HG02852 (cell line): ENCODE measurements at regions not wholly inside any gene's neighbourhood (a gene's known extent, or its start where the extent isn't known, plus 50 kb on each side); places are given as distances from the start of the nearest gene placed in this dataset.
A peak's percentile ranks its signal among the peaks of the same experiment; 100 is the strongest.
"Not testable (repeated sequence)": the region's sequence is repeated elsewhere in the genome, so short reads cannot be mapped to it uniquely, and the experiment has no call there.

Experiments used
- ATAC-seq: cut with Tn5 transposase; IDR thresholded peaks from one replicate; pipeline ENCODE4 v1.9.1; 2021; ENCODE audit warnings: mild to moderate bottlenecking, moderate library complexity; ENCODE audit not compliant: unreplicated experiment

GRCh38 chr13:78540058-78540457, 63.3 kb downstream of the POU4F1 start:
- ATAC-seq, result no peak

DNA sequence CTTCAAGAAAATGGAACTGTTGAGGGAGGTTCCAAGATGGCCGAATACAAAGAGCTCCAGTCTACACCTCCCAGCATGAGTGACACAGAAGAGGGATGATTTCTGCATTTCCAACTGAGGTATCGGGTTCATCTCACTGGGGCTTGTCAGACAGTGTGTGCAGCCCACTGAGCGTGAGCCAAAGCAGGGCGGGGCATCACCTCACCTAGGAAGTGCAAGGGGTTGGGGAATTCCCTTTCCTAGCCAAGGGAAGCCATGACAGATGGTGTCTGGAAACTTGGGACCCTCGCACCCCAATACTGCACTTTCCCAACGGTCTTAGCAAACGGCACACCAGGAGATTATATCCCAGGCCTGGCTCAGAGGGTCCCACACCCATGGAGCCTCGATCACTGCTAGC, 77.3 kb downstream of the POU4F1 start:
- not testable (repeated sequence) for ATAC-seq

- ATAC-seq, result no peak
These were observed 78.4 kb downstream of the POU4F1 start for GRCh38 chr13:78524936-78525335.

DNA sequence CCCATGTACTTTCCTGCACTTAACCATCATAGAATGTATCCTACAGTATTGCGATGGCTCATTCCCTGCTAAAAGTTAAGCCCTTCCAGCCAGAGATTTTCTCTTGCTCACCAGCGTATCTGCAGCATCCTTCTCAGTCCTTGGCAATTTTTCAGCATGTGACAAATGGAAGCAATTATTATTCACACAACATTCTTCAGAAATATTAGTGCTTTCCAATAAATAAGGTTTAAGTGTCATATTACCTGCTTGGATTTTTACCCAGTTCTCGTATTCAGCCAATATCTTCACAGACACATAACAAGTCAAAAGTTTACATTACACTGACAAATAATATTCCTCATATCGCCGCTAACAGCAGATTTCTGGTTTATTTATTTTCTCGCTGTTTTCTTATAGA, 82.3 kb downstream of the POU4F1 start:
- no peak for ATAC-seq

DNA sequence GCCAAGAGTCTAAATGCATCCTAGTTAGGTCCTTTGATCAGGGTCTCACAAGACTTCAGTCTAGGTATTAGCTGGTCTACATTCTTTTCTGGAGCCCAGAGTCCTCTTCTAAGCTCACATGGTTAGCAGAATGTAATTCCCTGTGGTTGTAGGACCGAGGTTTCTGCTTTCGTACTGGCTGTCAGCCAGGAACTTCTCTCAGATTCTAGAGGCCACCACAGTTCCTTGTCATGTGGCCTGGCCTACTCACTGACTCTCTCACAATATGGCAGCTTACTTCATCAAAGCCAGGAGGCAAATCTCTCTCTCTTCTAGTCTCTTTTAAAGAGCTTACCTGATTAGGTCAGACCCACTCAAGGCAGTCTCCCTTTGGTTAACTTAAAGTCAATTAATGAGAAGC, 82.9 kb downstream of the POU4F1 start:
- no peak for ATAC-seq

- not testable (repeated sequence) for ATAC-seq
These were observed 84.9 kb downstream of the POU4F1 start for GRCh38 chr13:78518482-78518881.

DNA sequence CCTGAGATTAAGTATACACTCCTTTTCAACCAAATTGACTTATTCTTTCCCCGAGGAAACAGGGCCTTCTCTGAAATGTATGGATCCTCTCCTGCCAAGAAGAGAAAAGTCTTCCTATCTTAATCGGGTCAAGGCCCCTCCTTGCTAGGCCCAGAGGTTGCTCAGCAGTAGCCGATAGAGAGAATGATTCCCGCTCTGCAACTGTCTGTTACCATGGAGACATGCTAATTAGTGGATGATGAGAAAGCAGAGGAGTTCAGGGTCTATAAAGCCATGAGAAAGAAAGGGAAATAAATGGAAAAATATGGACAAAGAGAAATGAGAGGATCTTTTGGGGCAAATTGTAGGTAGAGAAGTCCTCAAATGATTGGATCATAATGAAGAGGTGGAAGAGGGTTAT, 103.5 kb downstream of the POU4F1 start:
- ATAC-seq, result no peak

- ATAC-seq, result no peak
These were observed 105.5 kb downstream of the POU4F1 start for GRCh38 chr13:78497702-78498355.

GRCh38 chr13:78491978-78492377, 111.4 kb downstream of the POU4F1 start:
- ATAC-seq, result no peak

DNA sequence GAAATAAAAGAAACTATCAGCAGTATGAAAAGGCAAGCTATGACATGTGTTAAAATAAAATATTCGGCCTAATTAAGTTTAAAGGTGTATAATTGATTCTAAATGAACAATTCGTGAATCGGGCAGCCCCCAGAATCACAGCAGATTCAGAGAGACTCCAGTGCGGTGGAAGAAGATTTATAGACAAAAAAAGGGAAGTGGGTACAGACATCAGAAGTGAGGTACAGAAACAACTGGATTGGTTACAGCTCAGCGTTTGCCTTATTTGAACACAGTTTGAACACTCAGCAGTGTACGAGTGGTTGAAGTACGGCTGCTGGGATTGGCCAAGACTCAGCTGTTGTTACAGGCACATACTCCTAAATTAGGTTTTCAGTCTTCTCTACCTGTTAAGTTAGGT, 113.1 kb downstream of the POU4F1 start:
- ATAC-seq, result not testable (repeated sequence)

- ATAC-seq, result no peak
These were observed 115.6 kb downstream of the POU4F1 start for GRCh38 chr13:78487707-78488106.

- ATAC-seq, result no peak
These were observed 117.5 kb downstream of the POU4F1 start for GRCh38 chr13:78485803-78486202.

GRCh38 chr13:78478183-78478582, 125.2 kb downstream of the POU4F1 start:
- no peak for ATAC-seq

DNA sequence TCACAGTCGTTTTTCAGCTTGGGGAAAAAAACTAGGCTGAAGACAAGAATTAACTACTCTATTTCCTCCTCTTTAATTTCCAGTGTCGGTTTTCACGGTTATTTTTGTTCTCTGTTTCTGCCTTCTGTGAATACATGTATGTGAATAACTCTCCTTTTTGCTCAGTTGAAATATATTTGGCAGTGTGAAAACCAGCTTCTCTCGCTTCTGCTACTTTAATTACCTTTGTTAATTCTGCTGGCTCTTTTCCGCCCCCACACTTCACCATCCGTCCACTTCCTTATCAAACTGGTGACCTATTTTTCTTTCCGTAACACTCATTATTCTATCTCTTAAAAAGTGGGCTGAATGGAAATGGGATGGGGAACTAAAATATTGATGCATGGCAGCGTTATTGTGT, 126.4 kb downstream of the POU4F1 start:
- peak; percentile 44 for ATAC-seq

- no peak for ATAC-seq
These were observed 134.7 kb downstream of the POU4F1 start for GRCh38 chr13:78468621-78469020.

- peak; percentile 60 for ATAC-seq
These were observed 138.1 kb downstream of the POU4F1 start for GRCh38 chr13:78465250-78465649.

- ATAC-seq, result no peak
These were observed 143.2 kb downstream of the POU4F1 start for GRCh38 chr13:78460176-78460575.

GRCh38 chr13:78443839-78444238, 159.5 kb downstream of the POU4F1 start:
- no peak for ATAC-seq

DNA sequence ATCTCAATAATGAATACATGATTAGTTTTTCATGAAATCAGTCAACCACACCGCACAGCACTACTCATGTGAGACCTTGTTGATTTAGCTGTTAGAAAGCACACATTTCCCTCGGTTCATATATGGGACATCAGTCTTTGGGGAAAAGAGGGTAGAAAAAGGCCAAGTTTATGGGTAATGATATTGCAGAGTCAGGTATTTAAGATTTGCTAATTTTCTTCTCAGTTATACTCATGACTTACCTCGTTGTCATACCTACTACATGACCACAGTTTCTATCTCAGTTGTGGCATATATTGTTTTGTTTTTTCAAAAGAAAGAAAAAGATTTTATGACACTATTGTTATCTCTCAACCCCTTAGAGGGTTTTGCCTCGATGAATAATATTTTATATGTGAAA, 165.6 kb downstream of the POU4F1 start:
- ATAC-seq, result no peak

GRCh38 chr13:78436311-78436710, 167.0 kb downstream of the POU4F1 start:
- ATAC-seq, result no peak

- no peak for ATAC-seq
These were observed 172.0 kb downstream of the POU4F1 start for GRCh38 chr13:78431328-78431727.

GRCh38 chr13:78430811-78431210, 172.5 kb downstream of the POU4F1 start:
- no peak for ATAC-seq

DNA sequence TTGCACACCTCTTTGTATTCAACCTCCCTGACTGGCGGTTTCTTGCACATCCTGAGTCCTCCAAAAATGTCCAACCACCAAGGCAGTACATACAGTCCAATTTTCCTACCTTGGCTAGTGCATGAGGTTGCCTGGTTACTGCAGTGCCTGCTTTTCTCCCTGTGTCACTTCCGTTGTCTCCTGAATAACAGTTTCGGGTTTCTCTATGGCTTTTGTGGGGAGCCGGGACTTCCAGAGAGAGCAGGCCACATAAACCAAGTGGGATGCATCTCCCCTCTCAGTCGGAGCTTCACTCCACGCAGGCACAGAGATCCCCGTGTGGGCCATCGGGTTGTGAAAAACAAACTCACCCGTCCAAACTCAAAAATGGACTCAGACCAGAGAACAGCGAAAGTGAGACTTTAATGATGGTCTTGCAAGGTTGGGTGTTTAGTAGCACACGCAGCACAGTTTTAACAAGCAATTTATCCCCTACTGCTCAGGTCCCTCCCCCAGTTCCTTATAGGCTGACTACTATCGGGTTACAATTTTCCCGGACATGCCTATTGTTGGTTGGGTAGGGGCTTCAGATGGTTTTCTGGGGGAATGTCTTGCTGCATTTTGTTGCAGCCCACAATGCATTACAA, 173.1 kb downstream of the POU4F1 start:
- ATAC-seq, result no peak
